Astrocyte of the spinal cord (primary cell): ENCODE measurements at regions not wholly inside any gene's neighbourhood (a gene's known extent, or its start where the extent isn't known, plus 50 kb on each side); places are given as distances from the start of the nearest gene placed in this dataset.

Source experiments
- DNase-seq: peaks from one replicate; pipeline ENCODE4 v3.0.0; 2011; ENCODE audit warnings: low read depth, low spot score
- H3K4me3 ChIP-seq: 2 replicates; pipeline ENCODE4 v1.5.1; 2011; ENCODE audit warnings: low read depth, mild to moderate bottlenecking, low read length, moderate library complexity
- in situ Hi-C: cut with HindIII; loops from 2 replicates; pipeline ENCODE4 v1.10.0; 2017; ENCODE audit warnings: low sequenced_read_pairs
- TF ChIP-seq, protein P1 (sequence below): IDR thresholded peaks from 2 replicates; pipeline ENCODE4 v1.5.1; 2012; ENCODE audit warnings: low read depth, mild to moderate bottlenecking, low read length, inconsistent platforms

DNA sequence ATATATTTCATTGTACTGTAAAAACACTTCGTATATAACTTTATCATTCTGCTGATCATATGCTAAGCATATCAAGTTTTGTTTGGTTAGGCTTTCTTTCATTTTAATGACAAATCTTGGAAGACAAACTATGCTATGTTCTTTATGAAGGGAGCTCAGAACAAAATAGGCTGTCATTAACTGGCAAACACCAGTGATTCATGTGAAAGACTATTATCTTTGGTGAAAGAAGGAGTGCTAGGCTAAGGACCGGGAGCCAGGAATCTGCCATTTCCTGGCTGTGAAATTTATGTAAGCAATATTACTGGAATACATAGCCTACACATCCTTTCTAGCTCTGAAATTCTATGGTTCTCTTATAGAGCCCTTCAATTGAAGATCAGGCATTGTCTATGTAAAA lies 136.2 kb upstream of the CCN2 start:
- TF ChIP-seq, protein P1, sequence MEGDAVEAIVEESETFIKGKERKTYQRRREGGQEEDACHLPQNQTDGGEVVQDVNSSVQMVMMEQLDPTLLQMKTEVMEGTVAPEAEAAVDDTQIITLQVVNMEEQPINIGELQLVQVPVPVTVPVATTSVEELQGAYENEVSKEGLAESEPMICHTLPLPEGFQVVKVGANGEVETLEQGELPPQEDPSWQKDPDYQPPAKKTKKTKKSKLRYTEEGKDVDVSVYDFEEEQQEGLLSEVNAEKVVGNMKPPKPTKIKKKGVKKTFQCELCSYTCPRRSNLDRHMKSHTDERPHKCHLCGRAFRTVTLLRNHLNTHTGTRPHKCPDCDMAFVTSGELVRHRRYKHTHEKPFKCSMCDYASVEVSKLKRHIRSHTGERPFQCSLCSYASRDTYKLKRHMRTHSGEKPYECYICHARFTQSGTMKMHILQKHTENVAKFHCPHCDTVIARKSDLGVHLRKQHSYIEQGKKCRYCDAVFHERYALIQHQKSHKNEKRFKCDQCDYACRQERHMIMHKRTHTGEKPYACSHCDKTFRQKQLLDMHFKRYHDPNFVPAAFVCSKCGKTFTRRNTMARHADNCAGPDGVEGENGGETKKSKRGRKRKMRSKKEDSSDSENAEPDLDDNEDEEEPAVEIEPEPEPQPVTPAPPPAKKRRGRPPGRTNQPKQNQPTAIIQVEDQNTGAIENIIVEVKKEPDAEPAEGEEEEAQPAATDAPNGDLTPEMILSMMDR: no peak
- H3K4me3 ChIP-seq: no peak overlapping the region
- peak; percentile 64 for DNase-seq
- in situ Hi-C loops: no loop called here

- no peak overlapping the region for H3K4me3 ChIP-seq
- no peak for DNase-seq
- in situ Hi-C loops: no loop called here
- TF ChIP-seq, protein P1: no peak
Measured at GRCh38 chr6:132085731-132086130, 134.6 kb upstream of the CCN2 start.

- TF ChIP-seq, protein P1: no peak
- DNase-seq: peak; percentile 97
- no peak overlapping the region for H3K4me3 ChIP-seq
- in situ Hi-C loops: no loop called here
Measured at GRCh38 chr6:132084811-132085509, 133.8 kb upstream of the CCN2 start.

- no peak for DNase-seq
- in situ Hi-C loops: no loop called here
- H3K4me3 ChIP-seq: no peak overlapping the region
- TF ChIP-seq, protein P1: no peak
Measured at GRCh38 chr6:132082421-132082820, 131.2 kb upstream of the CCN2 start.

DNA sequence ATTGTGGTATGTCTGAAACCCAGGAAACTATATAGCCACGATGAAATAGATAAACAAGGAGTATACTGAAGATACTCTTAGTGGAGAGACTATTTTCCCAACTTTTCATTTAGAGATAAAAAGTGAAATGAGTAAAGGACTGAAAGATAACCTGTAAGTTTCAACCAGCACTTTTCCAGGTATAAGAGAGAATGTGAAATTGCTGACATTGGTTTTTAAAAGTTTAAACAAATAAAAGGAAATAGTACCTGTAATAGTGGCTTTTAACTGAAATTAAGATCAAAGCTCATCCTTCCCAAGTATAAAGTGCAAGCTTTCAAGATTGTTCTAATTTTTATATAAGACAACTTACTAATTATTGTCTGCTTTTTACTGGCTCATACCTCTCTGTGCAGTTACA lies 130.2 kb upstream of the CCN2 start:
- in situ Hi-C loops: no loop called here
- no peak overlapping the region for H3K4me3 ChIP-seq
- DNase-seq: no peak
- TF ChIP-seq, protein P1: no peak

GRCh38 chr6:132079286-132079685 lies 128.1 kb upstream of the CCN2 start:
- no peak for DNase-seq
- TF ChIP-seq, protein P1: no peak
- in situ Hi-C loops: no loop called here
- no peak overlapping the region for H3K4me3 ChIP-seq
